OCI-LY7 (cell line): ENCODE measurements at regions not wholly inside any gene's neighbourhood (a gene's known extent, or its start where the extent isn't known, plus 50 kb on each side); places are given as distances from the start of the nearest gene placed in this dataset.

Experiments used
- BruUV-seq: library from RNA; stranded (reverse); fragments of 400-500 nt; replicated peaks from 2 replicates; lab custom pipeline; 2021; lab: Mats Ljungman, UMichigan
- CTCF ChIA-PET: fragments of 300-600 bp; sonication (Branson Sonifier 250); formaldehyde crosslinking; loops from one replicate; lab custom pipeline; 2022; ENCODE audit warnings: antibody characterized with exemption; ENCODE audit not compliant: unreplicated experiment; lab: Charles Lee
- POLR2A ChIA-PET: fragments of 300-600 bp; sonication (Branson Sonifier 250); formaldehyde crosslinking; loops from one replicate; lab custom pipeline; 2022; ENCODE audit warnings: antibody characterized with exemption; lab: Charles Lee
- DNase-seq: peaks from one replicate; pipeline ENCODE4 v3.0.0-alpha.2; 2015; ENCODE audit warnings: low spot score
- H2AFZ ChIP-seq: fragments of 200-600 bp; sonication (generic), shearing (Covaris generic); 2 replicates; pipeline ENCODE4 v1.6.1; 2014; ENCODE audit warnings: mild to moderate bottlenecking, antibody characterized with exemption, low read length, moderate library complexity
- H3K27ac ChIP-seq: fragments of 200-600 bp; sonication (generic); 2 replicates; pipeline ENCODE4 v1.5.1; 2014; ENCODE audit warnings: mixed run types, low read depth, mild to moderate bottlenecking, moderate library complexity, low read length, inconsistent platforms; ENCODE audit not compliant: poor library complexity, severe bottlenecking
- H3K36me3 ChIP-seq: fragments of 200-600 bp; sonication (generic); 2 replicates; pipeline ENCODE4 v1.6.1; 2014; ENCODE audit warnings: mild to moderate bottlenecking, antibody characterized with exemption, low read length, moderate library complexity, mixed read lengths; ENCODE audit not compliant: insufficient read depth
- H3K4me1 ChIP-seq: fragments of 200-600 bp; sonication (generic); 2 replicates; pipeline ENCODE4 v1.5.1; 2014; ENCODE audit warnings: mild to moderate bottlenecking, low read length; ENCODE audit not compliant: insufficient read depth, poor library complexity, severe bottlenecking
- H3K4me2 ChIP-seq: fragments of 200-600 bp; sonication (generic); 2 replicates; pipeline ENCODE4 v1.6.1; 2014; ENCODE audit warnings: mild to moderate bottlenecking, low read length
- H3K4me3 ChIP-seq: fragments of 200-600 bp; sonication (generic); 2 replicates; pipeline ENCODE4 v1.5.1; 2014; ENCODE audit warnings: mild to moderate bottlenecking, low read depth, low read length; ENCODE audit not compliant: poor library complexity, severe bottlenecking
- H3K79me2 ChIP-seq: fragments of 200-600 bp; sonication (generic); 2 replicates; pipeline ENCODE4 v1.6.1; 2016; ENCODE audit warnings: low read depth, mild to moderate bottlenecking, low read length, moderate library complexity, mixed read lengths; ENCODE audit not compliant: insufficient read depth
- H3K9me2 ChIP-seq: fragments of 200-600 bp; sonication (generic); 2 replicates; pipeline ENCODE4 v1.6.1; 2016; ENCODE audit warnings: mild to moderate bottlenecking, low read length, mixed read lengths; ENCODE audit not compliant: insufficient read depth
- H3K9me3 ChIP-seq: fragments of 200-600 bp; sonication (generic); 2 replicates; pipeline ENCODE4 v1.6.1; 2014; ENCODE audit warnings: mild to moderate bottlenecking, mixed run types, low read length, mixed read lengths
- H4K20me1 ChIP-seq: fragments of 200-600 bp; sonication (generic); 2 replicates; pipeline ENCODE4 v1.6.1; 2014; ENCODE audit warnings: mild to moderate bottlenecking, antibody characterized with exemption, low read length, moderate library complexity, mixed read lengths; ENCODE audit not compliant: insufficient read depth
- EZH2phosphoT487 ChIP-seq: fragments of 200-600 bp; sonication (generic); IDR thresholded peaks from 2 replicates; pipeline ENCODE4 v1.6.1; 2018; ENCODE audit warnings: low read depth, borderline replicate concordance, mild to moderate bottlenecking, mixed run types, antibody characterized with exemption, low read length, moderate library complexity, mixed read lengths
- intact Hi-C: fragments of 100-400 bp; cut with micrococcal nuclease; formaldehyde crosslinking; loops from one replicate; pipeline ENCODE4 v1.10.0; 2022; ENCODE audit not compliant: unreplicated experiment
- TF ChIP-seq, protein P1 (sequence below): fragments of 200-600 bp; sonication (generic); conservative IDR thresholded peaks from 2 replicates; pipeline ENCODE4 v1.5.1; 2014; ENCODE audit warnings: mild to moderate bottlenecking, antibody characterized with exemption, low read length, moderate library complexity, mixed read lengths

DNA sequence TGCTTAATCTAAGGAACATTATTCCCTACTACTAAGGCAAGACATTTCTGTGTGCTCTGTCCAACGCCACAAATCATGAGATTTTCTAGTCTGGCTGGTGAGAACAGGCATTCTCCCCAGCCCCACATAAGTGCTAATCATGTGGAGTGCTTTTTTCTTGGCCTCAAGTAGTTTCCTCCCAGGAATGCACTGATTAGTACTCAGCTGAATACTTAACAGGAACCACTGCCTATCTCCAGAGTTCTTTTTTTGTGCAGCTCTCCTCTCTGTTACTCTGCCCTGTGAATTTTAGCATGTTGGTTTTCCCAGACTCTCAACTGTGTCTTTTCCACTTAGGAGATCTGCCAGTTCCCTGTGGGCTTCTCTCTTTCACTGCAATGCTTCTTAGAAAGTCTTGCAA is 1098.5 kb upstream of the LRRTM3 start:
- no peak overlapping the region for H3K4me2 ChIP-seq
- no peak overlapping the region for H2AFZ ChIP-seq
- H3K27ac ChIP-seq = no peak overlapping the region
- TF ChIP-seq, protein P1, sequence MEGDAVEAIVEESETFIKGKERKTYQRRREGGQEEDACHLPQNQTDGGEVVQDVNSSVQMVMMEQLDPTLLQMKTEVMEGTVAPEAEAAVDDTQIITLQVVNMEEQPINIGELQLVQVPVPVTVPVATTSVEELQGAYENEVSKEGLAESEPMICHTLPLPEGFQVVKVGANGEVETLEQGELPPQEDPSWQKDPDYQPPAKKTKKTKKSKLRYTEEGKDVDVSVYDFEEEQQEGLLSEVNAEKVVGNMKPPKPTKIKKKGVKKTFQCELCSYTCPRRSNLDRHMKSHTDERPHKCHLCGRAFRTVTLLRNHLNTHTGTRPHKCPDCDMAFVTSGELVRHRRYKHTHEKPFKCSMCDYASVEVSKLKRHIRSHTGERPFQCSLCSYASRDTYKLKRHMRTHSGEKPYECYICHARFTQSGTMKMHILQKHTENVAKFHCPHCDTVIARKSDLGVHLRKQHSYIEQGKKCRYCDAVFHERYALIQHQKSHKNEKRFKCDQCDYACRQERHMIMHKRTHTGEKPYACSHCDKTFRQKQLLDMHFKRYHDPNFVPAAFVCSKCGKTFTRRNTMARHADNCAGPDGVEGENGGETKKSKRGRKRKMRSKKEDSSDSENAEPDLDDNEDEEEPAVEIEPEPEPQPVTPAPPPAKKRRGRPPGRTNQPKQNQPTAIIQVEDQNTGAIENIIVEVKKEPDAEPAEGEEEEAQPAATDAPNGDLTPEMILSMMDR = no peak
- no peak for TF ChIP-seq EZH2phosphoT487
- H3K36me3 ChIP-seq = no peaks in the 10 kb centered on the region
- H3K9me2 ChIP-seq = no peaks in the 10 kb centered on the region
- no peak for DNase-seq
- POLR2A ChIA-PET = no interaction called here
- no TSS peak for BruUV-seq
- no peaks in the 10 kb centered on the region for H3K9me3 ChIP-seq
- H4K20me1 ChIP-seq = no peaks in the 10 kb centered on the region
- no peak overlapping the region for H3K4me3 ChIP-seq
- H3K79me2 ChIP-seq = no peaks in the 10 kb centered on the region
- CTCF ChIA-PET = no interaction called here
- no peaks in the 10 kb centered on the region for H3K4me1 ChIP-seq
- intact Hi-C loops = no loop called here

DNA sequence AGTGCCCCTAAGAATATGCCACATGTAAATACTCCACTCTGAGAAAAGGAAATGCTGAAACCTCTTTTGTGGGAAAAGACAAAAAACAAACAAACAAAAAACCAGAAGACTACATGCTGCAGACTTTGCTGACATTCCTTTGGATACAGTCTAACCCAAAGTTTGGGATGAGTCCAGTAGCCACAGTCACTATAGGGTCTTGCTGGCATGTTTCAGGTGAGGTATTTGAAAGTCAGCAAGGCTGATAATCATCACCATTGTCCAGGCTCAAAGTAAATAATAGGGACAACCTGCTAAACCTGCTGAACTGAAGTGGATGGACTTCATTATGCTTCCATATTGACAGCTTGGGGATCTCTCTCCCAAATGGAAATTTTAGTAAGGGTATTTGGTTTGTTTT is 1087.0 kb upstream of the LRRTM3 start:
- no TSS peak for BruUV-seq
- Histone ChIP-seq H3K9me3 (no peaks in the 10 kb centered on the region), H3K9me2 (no peaks in the 10 kb centered on the region), H3K27ac (no peak overlapping the region), H3K4me3 (no peak overlapping the region), H3K79me2 (no peaks in the 10 kb centered on the region), H4K20me1 (no peaks in the 10 kb centered on the region), H3K36me3 (no peaks in the 10 kb centered on the region), H2AFZ (no peak overlapping the region), H3K4me1 (peaks cover 5% of the 10 kb centered on the region), H3K4me2 (no peak overlapping the region)
- intact Hi-C loops = no loop called here
- TF ChIP-seq, protein P1 = no peak
- no peak for TF ChIP-seq EZH2phosphoT487
- CTCF ChIA-PET = no interaction called here
- DNase-seq = no peak
- POLR2A ChIA-PET = no interaction called here

DNA sequence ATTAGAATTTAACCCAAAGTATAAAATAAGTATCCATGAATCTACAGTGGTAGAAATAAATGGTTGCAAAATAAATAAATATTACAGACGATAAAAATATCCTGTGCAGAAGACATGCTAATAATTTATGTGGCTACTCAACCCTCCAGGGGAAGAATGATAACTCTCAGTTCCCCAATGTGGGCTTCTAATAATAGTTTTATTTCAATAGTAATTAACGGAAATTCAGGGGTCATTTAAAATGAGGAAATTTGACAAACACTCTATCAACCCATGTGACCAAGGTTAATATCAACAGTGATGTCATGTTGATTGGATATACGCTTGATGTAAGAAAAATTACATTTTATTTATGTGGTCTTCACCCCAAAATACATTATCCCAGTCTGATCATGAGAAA is 1082.6 kb upstream of the LRRTM3 start:
- no TSS peak for BruUV-seq
- POLR2A ChIA-PET = no interaction called here

More for the DNA sequence above, 1082.6 kb upstream of the LRRTM3 start:
- Histone ChIP-seq H3K4me2 (no peak overlapping the region), H2AFZ (no peak overlapping the region), H3K9me3 (no peaks in the 10 kb centered on the region), H3K4me3 (no peak overlapping the region), H4K20me1 (no peaks in the 10 kb centered on the region), H3K4me1 (peaks cover 5% of the 10 kb centered on the region), H3K79me2 (no peaks in the 10 kb centered on the region), H3K27ac (no peak overlapping the region), H3K9me2 (no peaks in the 10 kb centered on the region), H3K36me3 (no peaks in the 10 kb centered on the region)
- CTCF ChIA-PET = no interaction called here
- DNase-seq = no peak
- TF ChIP-seq, protein P1 = no peak
- TF ChIP-seq EZH2phosphoT487 = no peak
- intact Hi-C loops = no loop called here
